H9 (cell line): ENCODE measurements at regions not wholly inside any gene's neighbourhood (a gene's known extent, or its start where the extent isn't known, plus 50 kb on each side); places are given as distances from the start of the nearest gene placed in this dataset.

ENCODE experiments used
- DNase-seq: peaks from one replicate; pipeline ENCODE4 v3.0.0-alpha.2; 2017
- H2AFZ ChIP-seq: one replicate; pipeline ENCODE4 v1.6.1; 2013; ENCODE audit warnings: mild to moderate bottlenecking, low read length, control low read depth, moderate library complexity
- H2AK5ac ChIP-seq: 2 replicates; pipeline ENCODE4 v1.6.1; 2013; ENCODE audit warnings: low read length, control low read depth, mixed read lengths; ENCODE audit not compliant: insufficient read length
- H2BK120ac ChIP-seq: one replicate; pipeline ENCODE4 v1.6.1; 2013; ENCODE audit warnings: low read depth, mild to moderate bottlenecking, low read length, control low read depth, inconsistent platforms; ENCODE audit not compliant: poor library complexity, severe bottlenecking
- H2BK12ac ChIP-seq: 2 replicates; pipeline ENCODE4 v1.6.1; 2013; ENCODE audit warnings: low read length, control low read depth, mixed read lengths, low read depth; ENCODE audit not compliant: insufficient read length
- H2BK15ac ChIP-seq: 2 replicates; pipeline ENCODE4 v1.6.1; 2013; ENCODE audit warnings: low read depth, low read length, control low read depth
- H2BK20ac ChIP-seq: one replicate; pipeline ENCODE4 v1.6.1; 2013; ENCODE audit warnings: low read depth, mild to moderate bottlenecking, low read length, control low read depth, inconsistent platforms; ENCODE audit not compliant: poor library complexity, severe bottlenecking
- H2BK5ac ChIP-seq: 2 replicates; pipeline ENCODE4 v1.6.1; 2013; ENCODE audit warnings: low read length, control low read depth, mixed read lengths; ENCODE audit not compliant: insufficient read length
- H3K14ac ChIP-seq: 2 replicates; pipeline ENCODE4 v1.6.1; 2013; ENCODE audit warnings: low read length, control low read depth; ENCODE audit not compliant: insufficient read depth
- H3K18ac ChIP-seq: 2 replicates; pipeline ENCODE4 v1.6.1; 2013; ENCODE audit warnings: low read depth, mild to moderate bottlenecking, mixed read lengths, low read length, control low read depth; ENCODE audit not compliant: insufficient read length
- H3K23ac ChIP-seq: 2 replicates; pipeline ENCODE4 v1.6.1; 2013; ENCODE audit warnings: low read length, control low read depth, mixed read lengths, low read depth; ENCODE audit not compliant: insufficient read length
- H3K23me2 ChIP-seq: 2 replicates; pipeline ENCODE4 v1.6.1; 2013; ENCODE audit warnings: low read depth, mild to moderate bottlenecking, mixed read lengths, low read length, control low read depth; ENCODE audit not compliant: insufficient read length, poor library complexity, severe bottlenecking
- H3K27ac ChIP-seq: 2 replicates; pipeline ENCODE4 v1.5.1; 2013; ENCODE audit warnings: low read length, control low read depth, mixed read lengths, low read depth; ENCODE audit not compliant: insufficient read length
- H3K27me3 ChIP-seq: 2 replicates; pipeline ENCODE4 v1.6.1; 2013; ENCODE audit warnings: low read length, control low read depth, inconsistent platforms; ENCODE audit not compliant: insufficient read depth
- H3K4ac ChIP-seq: 2 replicates; pipeline ENCODE4 v1.6.1; 2013; ENCODE audit warnings: low read depth, mild to moderate bottlenecking, control low read depth, inconsistent platforms, low read length, moderate library complexity
- H3K4me1 ChIP-seq: 2 replicates; pipeline ENCODE4 v1.6.1; 2013; ENCODE audit warnings: low read length, control low read depth, inconsistent platforms; ENCODE audit not compliant: insufficient read depth
- H3K4me2 ChIP-seq: 2 replicates; pipeline ENCODE4 v1.6.1; 2013; ENCODE audit warnings: low read length, control low read depth, mixed read lengths; ENCODE audit not compliant: insufficient read length, insufficient read depth
- H3K56ac ChIP-seq: 2 replicates; pipeline ENCODE4 v1.6.1; 2013; ENCODE audit warnings: low read depth, mild to moderate bottlenecking, mixed read lengths, low read length, control low read depth; ENCODE audit not compliant: insufficient read length
- H3K79me1 ChIP-seq: 2 replicates; pipeline ENCODE4 v1.6.1; 2013; ENCODE audit warnings: low read depth, mild to moderate bottlenecking, moderate library complexity, low read length, control low read depth, inconsistent platforms; ENCODE audit not compliant: insufficient read depth, poor library complexity, severe bottlenecking
- H3K79me2 ChIP-seq: 2 replicates; pipeline ENCODE4 v1.6.1; 2013; ENCODE audit warnings: low read length, control low read depth, inconsistent platforms; ENCODE audit not compliant: insufficient read depth
- H3K9ac ChIP-seq: 2 replicates; pipeline ENCODE4 v1.6.1; 2013; ENCODE audit warnings: low read length, control low read depth, mixed read lengths; ENCODE audit not compliant: insufficient read length; ENCODE audit errors: extremely low read depth
- H3K9me3 ChIP-seq: one replicate; pipeline ENCODE4 v1.6.1; 2013; ENCODE audit warnings: low read depth, low read length, inconsistent platforms; ENCODE audit not compliant: control insufficient read depth
- H3T11ph ChIP-seq: one replicate; pipeline ENCODE4 v1.6.1; 2013; ENCODE audit warnings: mild to moderate bottlenecking, low read length, control low read depth, inconsistent platforms
- H4K20me1 ChIP-seq: one replicate; pipeline ENCODE4 v1.6.1; 2013; ENCODE audit not compliant: control insufficient read depth, insufficient read length, insufficient read depth
- H4K5ac ChIP-seq: 2 replicates; pipeline ENCODE4 v1.6.1; 2013; ENCODE audit warnings: low read depth, mild to moderate bottlenecking, mixed read lengths, low read length, control low read depth; ENCODE audit not compliant: insufficient read length
- H4K8ac ChIP-seq: replicated peaks from 2 replicates; pipeline ENCODE4 v1.6.1; 2013; ENCODE audit warnings: low read length, control low read depth, mixed read lengths, low read depth; ENCODE audit not compliant: insufficient read length
- H4K91ac ChIP-seq: 2 replicates; pipeline ENCODE4 v1.6.1; 2013; ENCODE audit warnings: low read depth, mild to moderate bottlenecking, moderate library complexity, mixed read lengths, low read length, control low read depth; ENCODE audit not compliant: insufficient read length
- H3K27ac Mint-ChIP-seq, 3 experiments: 2 replicates in 2 of 3; 3 replicates in 1 of 3; pipeline ENCODE4 v1.8.0; 2020 to 2021; ENCODE audit warnings: mixed read lengths in 3 of 3, mild to moderate bottlenecking in 1 of 3, moderate library complexity in 1 of 3
- H3K27me3 Mint-ChIP-seq: 2 replicates; pipeline ENCODE4 v1.8.0; 2021; ENCODE audit warnings: low read depth, mild to moderate bottlenecking, moderate library complexity, mixed read lengths
- H3K36me3 Mint-ChIP-seq, 3 experiments: 2 replicates in 2 of 3; 3 replicates in 1 of 3; pipeline ENCODE4 v1.8.0; 2020 to 2021; ENCODE audit warnings: low read depth in 3 of 3, mixed read lengths in 3 of 3; ENCODE audit not compliant: insufficient read depth in 1 of 3
- H3K4me1 Mint-ChIP-seq, 2 experiments: 2 replicates each; pipeline ENCODE4 v1.8.0; 2020; ENCODE audit warnings: mixed read lengths in 2 of 2
- H3K4me3 Mint-ChIP-seq, 2 experiments: 2 replicates in 1 of 2; 3 replicates in 1 of 2; pipeline ENCODE4 v1.8.0; 2020 to 2021; ENCODE audit warnings: mild to moderate bottlenecking in 2 of 2, mixed read lengths in 2 of 2, moderate library complexity in 1 of 2
- H3K9me3 Mint-ChIP-seq, 2 experiments: 2 replicates in 1 of 2; 3 replicates in 1 of 2; pipeline ENCODE4 v1.8.0; 2020; ENCODE audit warnings: mild to moderate bottlenecking in 2 of 2, mixed read lengths in 2 of 2, moderate library complexity in 1 of 2
- CTCF ChIP-seq: fragments of 200-600 bp; sonication (generic); conservative IDR thresholded peaks from 3 replicates; pipeline ENCODE4 v1.8.0; 2021; ENCODE audit warnings: antibody characterized with exemption, mild to moderate bottlenecking
- WGBS: extraction: QIAGEN DNeasy Blood & Tissue Kit; methylation state at CpG from one replicate; pipeline ENCODE4 v1.1.7; 2013; ENCODE audit warnings: missing lambda C conversion rate, low lambda C conversion rate, mixed read lengths; ENCODE audit not compliant: insufficient read length; ENCODE audit errors: extremely low coverage; 5-methylcytosine and 5-hydroxymethylcytosine counted together

GRCh38 chr17:65349916-65350315, 211.5 kb downstream of the AXIN2 start:
- H3K4me3 Mint-ChIP-seq: no peak overlapping the region
- H2BK20ac ChIP-seq: no peak overlapping the region
- H3K27me3 ChIP-seq: no peaks in the 10 kb centered on the region
- no peak overlapping the region for H2AK5ac ChIP-seq
- no peaks in the 10 kb centered on the region for H4K20me1 ChIP-seq
- H3K23me2 ChIP-seq: no peaks in the 10 kb centered on the region
- H2BK15ac ChIP-seq: no peak overlapping the region
- H3K27ac Mint-ChIP-seq: no peak overlapping the region
- no peak overlapping the region for H2AFZ ChIP-seq
- H3K27me3 Mint-ChIP-seq: no peaks in the 10 kb centered on the region; the same call in 1 of the 2 replicates
- H3K56ac ChIP-seq: no peak overlapping the region
- H3K79me1 ChIP-seq: no peaks in the 10 kb centered on the region
- H3K9me3 ChIP-seq: no peaks in the 10 kb centered on the region
- no peak overlapping the region for H4K5ac ChIP-seq
- no peak overlapping the region for H2BK5ac ChIP-seq
- H3K23ac ChIP-seq: no peak overlapping the region
- H3K4me1 Mint-ChIP-seq: peaks cover 0 to 2% of the 10 kb centered on the region in 2 experiments; a peak in 1 of 4 replicates
- H3K79me2 ChIP-seq: no peaks in the 10 kb centered on the region
- peaks cover 6 to 8% of the 10 kb centered on the region in 2 experiments; a peak in 3 of 5 replicates for H3K9me3 Mint-ChIP-seq
- H2BK12ac ChIP-seq: no peak overlapping the region
- WGBS: no CpG with 5 or more reads among the region's 1 CpG
- no peak overlapping the region for H3K14ac ChIP-seq
- no peak overlapping the region for H3K9ac ChIP-seq
- no peak overlapping the region for H4K91ac ChIP-seq
- no peak overlapping the region for H2BK120ac ChIP-seq
- H3K4ac ChIP-seq: no peak overlapping the region
- no peak overlapping the region for H3K27ac ChIP-seq
- H3K18ac ChIP-seq: no peak overlapping the region
- H3K4me2 ChIP-seq: no peak overlapping the region
- H3K36me3 Mint-ChIP-seq: peaks cover 0 to 4% (median 0%) of the 10 kb centered on the region in 3 experiments; a peak in 1 of 7 replicates
- no peak overlapping the region for H4K8ac ChIP-seq
- TF ChIP-seq CTCF: no peak
- no peak overlapping the region for H3T11ph ChIP-seq
- no peak for DNase-seq
- no peaks in the 10 kb centered on the region for H3K4me1 ChIP-seq
